HepG2 (cell line): ENCODE measurements at regions not wholly inside any gene's neighbourhood (a gene's known extent, or its start where the extent isn't known, plus 50 kb on each side); places are given as distances from the start of the nearest gene placed in this dataset.

Experiments used
- CREB1 ChIP-seq, 2 experiments: fragments of 450-650 bp in 1 of 2; IDR thresholded peaks; 2 replicates each; pipeline ENCODE4 v1.6.1; 2016 to 2017; ENCODE audit warnings: control low read depth in 1 of 2, mild to moderate bottlenecking in 1 of 2, missing compliant biosample characterization in 1 of 2, missing genetic modification characterization in 1 of 2
- GABPA ChIP-seq, 2 experiments: IDR thresholded peaks; 2 replicates each; pipeline ENCODE4 v1.6.1; 2011 to 2016; ENCODE audit warnings: low read depth in 2 of 2, low read length in 1 of 2, missing biosample characterization in 1 of 2, missing genetic modification characterization in 1 of 2
- JUND ChIP-seq: sonication (generic); formaldehyde crosslinking; IDR thresholded peaks from 2 replicates; pipeline ENCODE4 v1.8.0; 2022; ENCODE audit warnings: mild to moderate bottlenecking, missing genetic modification reagents
- POLR2A ChIP-seq, 2 experiments: IDR thresholded peaks; 2 replicates each; pipeline ENCODE4 v1.6.1; 2011; ENCODE audit warnings: low read depth in 2 of 2, low read length in 2 of 2, mild to moderate bottlenecking in 1 of 2, moderate library complexity in 1 of 2; ENCODE audit not compliant: insufficient read depth in 1 of 2
- SP140L ChIP-seq: sonication (generic); formaldehyde crosslinking; IDR thresholded peaks from 2 replicates; pipeline ENCODE4 v1.4.0; 2020; ENCODE audit warnings: missing genetic modification reagents, borderline replicate concordance
- TOPORS ChIP-seq: sonication (generic); formaldehyde crosslinking; IDR thresholded peaks from 2 replicates; pipeline ENCODE4 v1.8.0; 2023; ENCODE audit warnings: mild to moderate bottlenecking, missing genetic modification reagents

GRCh38 chr7:67309764-67310549 lies 313.3 kb downstream of the TYW1 start:
- TF ChIP-seq CREB1 (IDR thresholded peaks at IDR 0.05) (no peak), CREB1 (CRISPR knock-in tag; IDR thresholded peaks at IDR 0.05) (no peak), JUND (CRISPR knock-in tag) (no peak), SP140L (CRISPR knock-in tag) (no peak), GABPA (IDR thresholded peaks at IDR 0.05; ENCODE audit: low read depth, low read length) (no peak), GABPA (CRISPR knock-in tag; IDR thresholded peaks at IDR 0.05; ENCODE audit: low read depth) (no peak), POLR2A (IDR thresholded peaks at IDR 0.05; ENCODE audit: insufficient read depth in 1 of 2, low read depth in 2 of 2, low read length in 2 of 2) (no peak), TOPORS (no peak)
